Mucosa of descending colon (tissue), 3 donors: ENCODE measurements at regions not wholly inside any gene's neighbourhood (a gene's known extent, or its start where the extent isn't known, plus 50 kb on each side); places are given as distances from the start of the nearest gene placed in this dataset.

Experiments used
- ATAC-seq: fragments of 200-7000 bp; cut with Tn5 transposase; one replicate; pipeline ENCODE4 v1.9.1; 2020; ENCODE audit warnings: mild to moderate bottlenecking, moderate library complexity
- DNase-seq, 3 donors: peaks; one replicate each; pipeline ENCODE4 v3.0.0-alpha.2; 2020
- H3K36me3 ChIP-seq: fragments of 200-600 bp; one replicate; pipeline ENCODE4 v1.8.0; 2021; ENCODE audit warnings: low read depth, mild to moderate bottlenecking
- H3K4me1 ChIP-seq: fragments of 200-600 bp; one replicate; pipeline ENCODE4 v1.8.0; 2021; ENCODE audit warnings: low read depth, mild to moderate bottlenecking
- H3K4me3 ChIP-seq: fragments of 200-600 bp; one replicate; pipeline ENCODE4 v1.8.0; 2021; ENCODE audit warnings: mild to moderate bottlenecking
- H3K9me3 ChIP-seq: fragments of 200-600 bp; one replicate; pipeline ENCODE4 v1.8.0; 2021; ENCODE audit warnings: mild to moderate bottlenecking
- intact Hi-C, 2 donors: fragments of 100-400 bp; cut with DNase I in 1 of 2; cut with micrococcal nuclease in 1 of 2; formaldehyde crosslinking; loops; one replicate each; pipeline versions ENCODE4 v1.11.0 to v1.11.1; 2022; cut with DNase I, micrococcal nuclease
- TF ChIP-seq, protein P1 (sequence below): fragments of 200-600 bp; IDR thresholded peaks from one replicate; pipeline ENCODE4 v1.8.0; 2022; ENCODE audit warnings: antibody characterized with exemption, mild to moderate bottlenecking
- donor health status: DM: no; HTN: no; CAD: no; lungs with moderate emphysema.
- donor health status: DM: no; HTN: no; CAD: no.
- donor health status: DM: no; HTN: yes; CAD: no.

DNA sequence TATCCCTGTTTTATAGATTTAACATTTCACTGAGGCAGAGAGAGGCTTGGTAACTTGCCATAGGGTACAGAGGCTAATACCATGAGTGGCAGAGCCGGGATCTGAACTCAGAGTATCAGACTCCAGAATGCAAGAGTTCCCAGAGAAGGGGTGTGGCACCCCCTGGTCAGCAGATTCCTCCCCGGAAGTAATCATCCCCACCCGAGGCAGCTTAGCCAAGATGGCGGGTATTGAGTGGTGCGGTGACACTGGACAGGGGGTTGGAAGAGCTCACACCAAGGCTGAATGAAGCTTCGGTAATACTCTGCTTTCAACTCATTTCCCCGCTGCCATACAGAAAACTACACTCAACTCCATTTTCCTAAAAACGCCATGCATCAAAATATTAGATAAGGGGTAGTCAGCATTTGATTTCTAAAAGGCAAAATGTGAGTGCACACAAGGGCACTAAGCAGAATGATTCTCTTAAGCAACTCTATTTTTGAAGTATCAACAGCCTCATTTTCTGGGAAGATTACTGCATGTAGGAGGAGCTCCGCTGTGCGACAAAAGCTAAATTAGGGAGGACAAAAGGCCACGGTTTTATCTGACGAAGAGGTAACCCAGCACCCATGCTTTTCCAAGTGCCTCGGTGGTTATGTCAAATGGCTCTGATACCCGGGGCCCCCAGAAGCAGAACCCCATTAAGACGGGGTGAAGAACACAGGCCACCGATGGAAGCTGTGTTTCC lies 166.7 kb downstream of the NUP210 start:
- TF ChIP-seq, protein P1, sequence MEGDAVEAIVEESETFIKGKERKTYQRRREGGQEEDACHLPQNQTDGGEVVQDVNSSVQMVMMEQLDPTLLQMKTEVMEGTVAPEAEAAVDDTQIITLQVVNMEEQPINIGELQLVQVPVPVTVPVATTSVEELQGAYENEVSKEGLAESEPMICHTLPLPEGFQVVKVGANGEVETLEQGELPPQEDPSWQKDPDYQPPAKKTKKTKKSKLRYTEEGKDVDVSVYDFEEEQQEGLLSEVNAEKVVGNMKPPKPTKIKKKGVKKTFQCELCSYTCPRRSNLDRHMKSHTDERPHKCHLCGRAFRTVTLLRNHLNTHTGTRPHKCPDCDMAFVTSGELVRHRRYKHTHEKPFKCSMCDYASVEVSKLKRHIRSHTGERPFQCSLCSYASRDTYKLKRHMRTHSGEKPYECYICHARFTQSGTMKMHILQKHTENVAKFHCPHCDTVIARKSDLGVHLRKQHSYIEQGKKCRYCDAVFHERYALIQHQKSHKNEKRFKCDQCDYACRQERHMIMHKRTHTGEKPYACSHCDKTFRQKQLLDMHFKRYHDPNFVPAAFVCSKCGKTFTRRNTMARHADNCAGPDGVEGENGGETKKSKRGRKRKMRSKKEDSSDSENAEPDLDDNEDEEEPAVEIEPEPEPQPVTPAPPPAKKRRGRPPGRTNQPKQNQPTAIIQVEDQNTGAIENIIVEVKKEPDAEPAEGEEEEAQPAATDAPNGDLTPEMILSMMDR, result no peak
- no peak overlapping the region for H3K4me3 ChIP-seq
- DNase-seq (no peak), ATAC-seq (no peak)
- no peaks in the 10 kb centered on the region for H3K4me1 ChIP-seq
- intact Hi-C loops, result no loop called here
- no peaks in the 10 kb centered on the region for H3K9me3 ChIP-seq
- no peaks in the 10 kb centered on the region for H3K36me3 ChIP-seq

DNA sequence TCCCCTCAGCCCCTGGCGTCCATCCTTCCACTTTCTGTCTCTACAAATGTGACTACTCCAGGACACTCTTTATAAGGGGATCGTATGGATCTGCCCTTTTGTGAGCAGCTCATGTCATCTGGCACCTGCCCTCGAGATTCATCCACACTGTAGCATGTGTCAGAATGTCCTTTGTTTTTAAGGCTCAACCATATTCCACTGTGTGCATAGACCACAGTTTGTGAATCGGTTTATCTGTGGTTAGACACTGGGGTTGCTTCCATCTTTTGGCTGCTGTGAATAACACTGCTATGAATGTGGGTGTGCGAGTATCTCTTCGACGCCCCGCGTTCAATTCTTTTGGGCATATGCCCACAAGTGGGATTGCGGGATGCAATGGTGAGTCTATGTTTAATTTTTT lies 167.9 kb downstream of the NUP210 start:
- ATAC-seq, result no peak
- intact Hi-C loops, result no loop called here
- DNase-seq, result no peak
- TF ChIP-seq, protein P1, result no peak
- no peaks in the 10 kb centered on the region for H3K36me3 ChIP-seq
- H3K4me3 ChIP-seq, result no peak overlapping the region
- H3K9me3 ChIP-seq, result no peaks in the 10 kb centered on the region
- H3K4me1 ChIP-seq, result no peaks in the 10 kb centered on the region

DNA sequence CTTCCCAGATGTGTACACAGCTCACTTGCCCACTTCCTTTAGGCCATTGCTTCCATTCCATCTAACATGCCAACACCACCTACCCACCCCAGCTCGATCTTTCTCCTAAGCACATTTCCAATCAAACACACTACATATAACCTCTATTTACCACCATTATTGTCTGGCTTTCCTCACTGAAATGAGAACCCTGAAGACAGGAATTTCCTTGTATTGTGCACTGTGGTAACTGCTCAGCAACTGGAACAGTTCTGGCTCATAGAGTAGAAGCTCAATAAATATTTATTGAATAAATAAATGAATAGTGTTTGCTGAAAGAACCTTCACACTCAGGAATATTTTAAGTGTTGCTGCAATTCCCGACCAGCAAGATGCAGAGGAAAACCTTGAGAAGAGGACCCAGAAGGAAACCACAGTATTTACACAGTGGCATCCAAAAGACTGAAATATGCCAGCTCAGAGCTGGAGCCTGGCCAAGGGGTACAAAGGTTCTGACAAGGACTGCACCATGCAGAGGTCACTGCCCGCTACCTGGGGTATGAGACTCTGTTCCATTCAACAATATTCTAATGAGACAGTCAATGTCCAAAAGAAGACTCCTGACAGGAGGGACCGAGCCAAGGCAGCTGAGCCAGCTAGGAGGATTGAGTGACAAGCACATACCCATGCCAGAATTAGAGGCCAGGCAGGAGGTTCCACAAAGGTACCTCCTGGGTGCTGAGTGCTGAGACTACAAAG lies 168.8 kb downstream of the NUP210 start:
- ATAC-seq, result no peak
- Histone ChIP-seq H3K4me3 (no peak overlapping the region), H3K4me1 (no peaks in the 10 kb centered on the region), H3K36me3 (no peaks in the 10 kb centered on the region), H3K9me3 (no peaks in the 10 kb centered on the region)
- TF ChIP-seq, protein P1, result no peak
- DNase-seq, result no peak
- intact Hi-C loops, result no loop called here

DNA sequence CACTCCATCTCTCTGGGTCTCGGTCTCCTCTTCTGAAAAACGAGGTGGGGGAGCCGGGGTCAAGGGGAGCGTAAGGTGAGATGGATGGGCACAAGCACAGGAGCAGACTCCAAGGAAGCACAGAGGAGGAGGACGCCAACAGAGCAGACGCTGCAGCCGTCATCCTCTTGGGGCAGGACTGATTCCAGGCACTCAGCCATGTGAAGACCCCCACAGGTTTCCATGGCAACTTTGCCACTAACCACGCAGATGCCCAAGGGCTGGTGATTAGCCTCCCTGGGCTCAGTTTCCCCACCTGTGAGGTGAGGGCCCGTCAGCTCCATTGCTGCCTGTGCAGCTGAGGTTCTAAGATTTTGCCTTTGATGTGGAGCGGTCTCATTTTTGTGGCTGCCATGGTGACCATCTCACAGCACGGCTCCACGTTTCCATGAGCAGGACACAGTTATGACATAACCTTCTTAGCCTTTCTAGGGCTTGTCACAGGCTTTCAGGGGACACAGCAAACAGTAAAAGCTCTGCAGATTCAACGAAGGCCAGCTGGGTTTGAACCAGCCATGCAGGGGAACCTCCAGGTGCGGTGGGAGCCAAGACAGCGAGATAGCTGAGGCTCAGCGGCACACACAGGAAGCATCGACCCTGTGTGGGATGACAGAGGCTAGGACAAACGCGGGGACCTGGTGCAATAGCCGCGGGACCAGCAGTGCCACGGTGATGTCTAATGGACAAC lies 170.3 kb downstream of the NUP210 start:
- no peak for ATAC-seq
- TF ChIP-seq, protein P1, result no peak
- Histone ChIP-seq H3K4me3 (no peak overlapping the region), H3K36me3 (no peaks in the 10 kb centered on the region), H3K4me1 (no peaks in the 10 kb centered on the region), H3K9me3 (no peaks in the 10 kb centered on the region)
- no peak for DNase-seq
- intact Hi-C loops, result no loop called here

DNA sequence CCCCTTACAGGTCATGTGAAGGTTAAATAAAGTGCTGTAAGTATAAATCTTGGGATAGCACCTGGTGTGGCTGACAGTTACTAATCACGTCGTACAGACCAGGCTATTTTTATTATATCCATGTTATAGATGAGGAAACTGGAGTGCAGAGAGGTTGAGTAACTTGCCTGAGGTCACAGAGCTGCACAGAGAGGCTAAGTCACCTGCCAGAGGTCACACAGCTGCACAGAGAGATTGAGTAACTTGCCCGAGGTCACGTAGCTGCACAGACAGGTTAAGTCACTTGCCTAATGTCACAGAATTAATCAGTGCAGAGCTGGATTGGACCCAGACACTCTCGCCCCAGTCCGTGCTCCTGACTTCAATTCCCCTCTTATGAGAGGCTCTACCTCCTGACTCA lies 171.5 kb downstream of the NUP210 start:
- no peaks in the 10 kb centered on the region for H3K36me3 ChIP-seq
- DNase-seq (no peak), ATAC-seq (no peak)
- H3K4me3 ChIP-seq, result no peak overlapping the region
- TF ChIP-seq, protein P1, result no peak
- H3K9me3 ChIP-seq, result no peaks in the 10 kb centered on the region
- no peaks in the 10 kb centered on the region for H3K4me1 ChIP-seq
- intact Hi-C loops, result no loop called here
